Breast epithelium (tissue), 4 donors: ENCODE measurements at regions not wholly inside any gene's neighbourhood (a gene's known extent, or its start where the extent isn't known, plus 50 kb on each side); places are given as distances from the start of the nearest gene placed in this dataset.

ENCODE experiments used
- DNase-seq, 2 donors: peaks; one replicate each; pipeline ENCODE4 v3.0.0-alpha.2; 2019; ENCODE audit warnings: low spot score in 2 of 2
- H3K27ac ChIP-seq, 2 donors: fragments of 200-600 bp; sonication (generic) in 1 of 2; one replicate each; pipeline ENCODE4 v1.5.1; 2016 to 2019; ENCODE audit warnings: mild to moderate bottlenecking in 1 of 2
- H3K27me3 ChIP-seq, 2 donors: fragments of 200-600 bp; sonication (generic) in 1 of 2; one replicate each; pipeline versions ENCODE4 v1.5.1 to v1.6.0; 2017 to 2019; ENCODE audit warnings: control low read depth in 1 of 2, mild to moderate bottlenecking in 1 of 2
- H3K36me3 ChIP-seq: fragments of 200-600 bp; one replicate; pipeline ENCODE4 v1.5.1; 2019
- H3K4me1 ChIP-seq, 2 donors: fragments of 200-600 bp; sonication (generic); one replicate each; pipeline ENCODE4 v1.5.1; 2016 to 2019; ENCODE audit warnings: control low read depth in 1 of 2
- H3K4me3 ChIP-seq, 3 donors: fragments of 200-600 bp; sonication (generic); 1 replicate in 2 of 3; 2 replicates in 1 of 3; pipeline ENCODE4 v1.5.1; 2016 to 2019; ENCODE audit warnings: mild to moderate bottlenecking in 3 of 3, moderate library complexity in 2 of 3
- H3K9me3 ChIP-seq, 2 donors: fragments of 200-600 bp; sonication (generic) in 1 of 2; one replicate each; pipeline ENCODE4 v1.5.1; 2016 to 2019; ENCODE audit warnings: control low read depth in 1 of 2
- CTCF ChIP-seq, 3 donors: fragments of 450-650 bp; IDR thresholded peaks; one replicate each; pipeline ENCODE4 v1.5.1; 2016 to 2017; ENCODE audit warnings: antibody characterized with exemption in 3 of 3, mild to moderate bottlenecking in 3 of 3, moderate library complexity in 3 of 3
- POLR2A ChIP-seq: fragments of 450-650 bp; IDR thresholded peaks from one replicate; pipeline ENCODE4 v1.6.1; 2016; ENCODE audit warnings: antibody characterized with exemption, mild to moderate bottlenecking, moderate library complexity
- POLR2AphosphoS5 ChIP-seq, 3 donors: sonication (generic); formaldehyde crosslinking; IDR thresholded peaks; one replicate each; pipeline ENCODE4 v1.6.1; 2017; ENCODE audit warnings: antibody characterized with exemption in 3 of 3
- intact Hi-C: fragments of 100-400 bp; cut with DNase I; formaldehyde crosslinking; loops from one replicate; pipeline ENCODE4 v1.15.1; 2023; ENCODE audit warnings: low total_unique reads

DNA sequence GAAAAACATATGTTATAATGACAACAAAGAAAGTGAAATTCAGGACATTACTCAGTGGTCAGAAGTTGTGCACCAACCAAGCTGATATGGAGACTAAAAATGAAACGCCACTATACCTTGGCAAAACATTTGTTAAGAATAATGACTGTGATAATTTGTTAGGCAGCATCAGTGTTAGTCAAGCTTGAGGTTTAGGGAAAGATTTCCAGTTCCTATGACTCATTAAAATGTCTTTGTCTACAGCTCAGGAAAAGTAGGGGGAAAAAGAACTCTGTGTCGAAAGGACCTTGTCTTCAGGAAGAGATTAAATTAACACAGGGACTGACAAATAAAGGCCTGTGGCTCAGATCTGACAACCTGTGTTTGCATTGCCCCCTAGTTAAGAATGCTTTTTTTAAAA is 764.1 kb upstream of the SLITRK6 start:
- Histone ChIP-seq H3K27ac (no peak overlapping the region), H3K27me3 (no peaks in the 10 kb centered on the region), H3K9me3 (no peaks in the 10 kb centered on the region), H3K4me1 (no peaks in the 10 kb centered on the region), H3K36me3 (no peaks in the 10 kb centered on the region), H3K4me3 (no peak overlapping the region)
- no peak for TF ChIP-seq POLR2AphosphoS5 (IDR thresholded peaks at IDR 0.05)
- TF ChIP-seq CTCF (IDR thresholded peaks at IDR 0.05) = no peak
- TF ChIP-seq POLR2A = no peak
- no peak for DNase-seq
- intact Hi-C loops = no loop called here

- Histone ChIP-seq H3K36me3 (no peaks in the 10 kb centered on the region), H3K4me1 (no peaks in the 10 kb centered on the region), H3K27me3 (no peaks in the 10 kb centered on the region), H3K27ac (no peak overlapping the region), H3K9me3 (no peaks in the 10 kb centered on the region), H3K4me3 (no peak overlapping the region)
- TF ChIP-seq CTCF (IDR thresholded peaks at IDR 0.05) = no peak
- TF ChIP-seq POLR2AphosphoS5 (IDR thresholded peaks at IDR 0.05) = no peak
- TF ChIP-seq POLR2A = no peak
- intact Hi-C loops = no loop called here
- DNase-seq = no peak
Measured at GRCh38 chr13:86567119-86567518, 767.9 kb upstream of the SLITRK6 start.

GRCh38 chr13:86569119-86569518 is 769.9 kb upstream of the SLITRK6 start:
- Histone ChIP-seq H3K27ac (no peak overlapping the region), H3K27me3 (no peaks in the 10 kb centered on the region), H3K4me1 (no peaks in the 10 kb centered on the region), H3K36me3 (no peaks in the 10 kb centered on the region), H3K9me3 (no peaks in the 10 kb centered on the region), H3K4me3 (no peak overlapping the region)
- TF ChIP-seq CTCF (IDR thresholded peaks at IDR 0.05) = no peak
- TF ChIP-seq POLR2AphosphoS5 (IDR thresholded peaks at IDR 0.05) = no peak
- no peak for TF ChIP-seq POLR2A
- DNase-seq = no peak
- intact Hi-C loops = no loop called here

DNA sequence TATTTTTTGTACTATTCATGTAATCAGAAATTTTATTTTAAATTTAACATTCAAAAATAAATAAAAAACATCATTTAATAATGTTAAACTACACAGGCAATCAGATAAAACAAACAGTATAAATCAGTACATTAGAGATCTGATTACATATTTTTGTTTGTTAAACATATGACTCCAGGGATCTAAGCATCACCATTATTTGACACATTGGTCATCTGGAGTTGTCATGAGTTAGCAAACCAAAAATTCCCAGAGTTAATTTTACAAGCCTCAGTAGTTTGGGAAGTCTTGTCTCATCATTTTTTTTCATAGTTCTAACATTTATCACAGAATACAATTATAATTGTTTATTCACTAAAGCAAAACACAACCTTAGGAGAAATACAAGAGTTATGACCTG is 770.8 kb upstream of the SLITRK6 start:
- TF ChIP-seq POLR2AphosphoS5 (IDR thresholded peaks at IDR 0.05) = no peak
- no peak for TF ChIP-seq POLR2A
- TF ChIP-seq CTCF (IDR thresholded peaks at IDR 0.05) = no peak
- Histone ChIP-seq H3K4me3 (no peak overlapping the region), H3K9me3 (no peaks in the 10 kb centered on the region), H3K27me3 (no peaks in the 10 kb centered on the region), H3K4me1 (no peaks in the 10 kb centered on the region), H3K36me3 (no peaks in the 10 kb centered on the region), H3K27ac (no peak overlapping the region)
- no peak for DNase-seq
- intact Hi-C loops = no loop called here

DNA sequence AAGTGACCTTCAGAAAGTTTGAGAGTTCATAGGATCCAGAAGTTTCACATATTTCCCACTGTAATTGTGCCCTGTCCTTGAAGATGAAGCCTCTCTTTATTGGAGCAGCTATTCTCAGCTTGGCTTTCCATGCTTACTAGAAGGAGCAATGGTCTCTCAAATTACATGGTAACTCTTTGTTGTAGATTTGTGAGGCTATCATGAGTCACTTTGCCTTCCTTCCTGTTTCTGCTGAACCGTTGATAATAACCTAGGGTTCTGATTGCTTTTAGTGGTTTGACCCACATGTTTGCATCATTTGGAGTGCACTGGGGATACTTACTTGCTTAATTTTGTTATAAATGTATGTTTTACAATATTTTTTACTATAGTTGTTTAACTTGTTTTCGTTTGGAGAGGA is 772.9 kb upstream of the SLITRK6 start:
- DNase-seq = no peak
- Histone ChIP-seq H3K4me3 (no peak overlapping the region), H3K27me3 (no peaks in the 10 kb centered on the region), H3K27ac (no peak overlapping the region), H3K9me3 (no peaks in the 10 kb centered on the region), H3K36me3 (no peaks in the 10 kb centered on the region), H3K4me1 (no peaks in the 10 kb centered on the region)
- intact Hi-C loops = no loop called here
- TF ChIP-seq POLR2A (no peak), POLR2AphosphoS5 (IDR thresholded peaks at IDR 0.05) (no peak), CTCF (IDR thresholded peaks at IDR 0.05) (no peak)
